Mammary epithelial cell (primary cell): ENCODE measurements at regions not wholly inside any gene's neighbourhood (a gene's known extent, or its start where the extent isn't known, plus 50 kb on each side); places are given as distances from the start of the nearest gene placed in this dataset.

Experiments used
- CTCF ChIP-seq, 2 donors: IDR thresholded peaks in 1 of 2; conservative IDR thresholded peaks in 1 of 2; 2 replicates each; pipeline ENCODE4 v1.5.1; 2011 to 2012; ENCODE audit warnings: inconsistent platforms in 2 of 2, low read length in 2 of 2, mild to moderate bottlenecking in 2 of 2, control low read depth in 1 of 2, low read depth in 1 of 2; ENCODE audit not compliant: insufficient read depth in 1 of 2; ENCODE audit errors: extremely low read depth in 1 of 2
- EZH2 ChIP-seq: IDR thresholded peaks from 2 replicates; pipeline ENCODE4 v1.6.1; 2012; ENCODE audit warnings: low read length, inconsistent platforms, borderline replicate concordance

DNA sequence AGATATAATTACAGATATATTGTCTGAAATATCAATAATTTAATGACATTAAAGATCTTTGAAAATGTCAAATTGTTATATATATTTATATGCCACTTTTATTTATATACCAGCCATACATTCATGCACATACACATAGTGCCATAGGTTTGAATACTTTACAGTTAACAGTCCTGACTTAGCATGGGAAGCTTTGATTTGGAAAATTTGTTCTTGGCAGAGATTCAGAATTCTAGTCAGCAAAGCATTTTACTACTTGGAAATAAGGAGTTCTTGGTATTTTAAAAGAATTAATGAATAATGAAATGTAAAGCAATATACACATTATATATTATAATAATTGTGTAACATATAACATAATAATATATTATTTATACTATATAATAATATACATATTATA lies 277.0 kb upstream of the PCDH20 start:
- TF ChIP-seq CTCF (conservative IDR thresholded peaks at IDR 0.05 in 1 of 2, IDR thresholded peaks at IDR 0.05 in 1 of 2; ENCODE audit: extremely low read depth in 1 of 2, insufficient read depth in 1 of 2, low read depth in 1 of 2, low read length in 2 of 2) (no peak), EZH2 (no peak)
